GM12872 (cell line): ENCODE measurements at regions not wholly inside any gene's neighbourhood (a gene's known extent, or its start where the extent isn't known, plus 50 kb on each side); places are given as distances from the start of the nearest gene placed in this dataset.
A peak's percentile ranks its signal among the peaks of the same experiment; 100 is the strongest.

ENCODE experiments used
- CTCF ChIP-seq: IDR thresholded peaks from 3 replicates; pipeline ENCODE4 v1.5.1; 2011; ENCODE audit warnings: low read depth, mild to moderate bottlenecking, low read length, moderate library complexity; ENCODE audit not compliant: insufficient read depth

DNA sequence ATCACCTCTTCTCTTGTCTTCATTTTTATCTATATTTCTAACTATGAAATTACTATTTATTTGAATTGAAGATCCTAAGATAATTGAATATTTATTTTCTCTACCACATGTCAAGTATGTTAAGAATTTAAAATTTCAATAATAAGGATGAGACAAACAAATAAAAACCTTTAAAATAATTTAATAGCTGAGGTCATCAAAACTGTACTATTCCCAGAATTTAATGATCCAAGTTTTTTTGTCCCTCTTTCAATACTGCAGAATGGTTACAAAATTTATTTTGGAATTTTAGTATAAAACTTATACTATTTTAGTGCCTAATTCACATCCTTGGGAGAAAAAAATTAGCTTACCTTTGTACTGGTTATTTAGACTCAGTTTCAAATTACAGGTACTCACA, 774.9 kb downstream of the ROBO2 start:
- TF ChIP-seq CTCF = no peak

- 0 out of 3 replicates have a peak, but pooled peaks have one; percentile 19 for TF ChIP-seq CTCF
These were observed 775.6 kb downstream of the ROBO2 start for GRCh38 chr3:77815467-77815866.

- no peak for TF ChIP-seq CTCF
These were observed 776.5 kb downstream of the ROBO2 start for GRCh38 chr3:77816366-77816765.

DNA sequence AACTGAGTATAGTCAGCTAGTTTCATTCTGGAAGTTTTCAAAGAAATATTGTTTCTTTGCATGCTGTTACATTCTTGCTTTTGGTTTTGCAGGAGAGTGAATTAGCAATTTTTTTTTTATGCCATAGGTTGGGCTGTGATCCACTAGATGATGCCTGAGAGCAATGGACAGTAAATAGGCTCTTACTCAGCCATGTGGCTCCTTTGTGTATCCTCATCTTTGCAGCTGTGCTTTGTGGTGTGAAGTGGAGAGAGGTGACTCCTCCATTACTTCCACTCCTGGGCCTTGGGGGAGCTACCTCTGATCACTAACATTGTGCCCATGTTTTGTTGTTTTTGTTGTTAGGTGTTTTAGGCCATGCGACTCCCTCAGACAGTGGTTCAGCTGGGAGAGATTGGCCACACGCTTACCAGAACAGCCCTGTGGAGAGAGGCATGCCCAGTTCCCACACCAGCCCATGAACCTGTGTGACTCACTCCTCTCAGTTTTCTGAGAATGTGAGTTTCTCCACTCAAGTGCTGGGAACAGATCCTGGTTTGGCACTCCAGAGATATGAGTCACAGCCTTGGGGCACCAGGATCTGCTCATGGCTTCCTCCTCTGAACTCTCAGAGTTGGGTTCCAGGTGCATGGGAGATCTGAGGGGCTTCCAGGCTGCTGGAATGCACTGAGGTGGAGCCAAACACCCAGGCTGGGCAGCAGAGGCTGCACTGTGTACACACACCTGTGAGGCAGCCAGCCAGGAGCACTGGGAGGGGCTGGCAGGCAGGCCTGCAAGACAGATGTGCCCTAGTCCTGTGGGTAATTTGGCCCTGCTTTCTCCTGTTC, 785.3 kb downstream of the ROBO2 start:
- no peak for TF ChIP-seq CTCF

DNA sequence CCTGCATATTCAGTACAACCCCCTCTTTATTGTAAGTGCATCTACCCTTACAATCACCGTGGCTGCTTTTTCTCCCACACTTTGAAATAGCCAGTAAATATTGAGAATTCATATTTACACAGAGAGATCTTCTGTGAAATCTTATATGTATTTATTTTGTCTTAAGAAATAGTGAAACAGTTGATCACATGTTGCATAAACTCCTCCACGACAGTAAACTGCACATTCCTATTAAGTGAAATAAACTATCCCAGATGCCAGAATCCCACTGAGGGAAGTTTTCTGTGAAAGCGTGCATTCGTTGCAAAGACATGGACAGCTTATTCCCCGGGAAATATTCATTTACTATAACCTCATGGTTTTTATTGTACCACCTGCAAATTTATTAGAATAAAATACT, 796.0 kb downstream of the ROBO2 start:
- TF ChIP-seq CTCF = no peak

DNA sequence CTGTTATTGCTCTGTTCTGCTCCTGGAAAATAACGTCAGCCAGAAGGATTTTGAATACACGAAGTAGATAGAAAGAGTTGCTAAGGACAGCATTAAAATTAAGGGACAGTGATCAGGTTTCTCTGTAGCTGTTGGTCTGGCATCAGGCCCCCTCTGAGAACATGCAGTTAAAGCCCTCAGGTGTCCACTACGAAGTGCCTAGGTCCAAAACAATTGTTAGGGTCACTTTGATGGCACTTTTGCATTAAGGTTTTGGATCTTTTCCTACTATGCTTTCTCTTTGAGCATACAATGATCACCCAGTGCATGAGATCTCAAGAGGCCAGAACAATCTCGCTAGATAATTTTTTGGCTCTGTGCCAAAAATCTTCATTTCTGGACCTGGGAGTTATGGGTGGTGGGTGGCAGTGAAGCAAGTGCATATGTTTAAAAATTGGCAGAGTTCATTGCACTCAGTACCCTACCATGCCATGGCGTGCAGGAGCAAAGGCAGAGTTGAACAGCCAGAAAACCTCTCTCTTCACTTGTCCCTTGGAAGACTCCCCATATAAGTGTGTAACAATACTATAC, 797.6 kb downstream of the ROBO2 start:
- TF ChIP-seq CTCF = no peak

- TF ChIP-seq CTCF = no peak
These were observed 819.3 kb downstream of the ROBO2 start for GRCh38 chr3:77859156-77859555.
